ENCODE measurements at regions not wholly inside any gene's neighbourhood (a gene's known extent, or its start where the extent isn't known, plus 50 kb on each side); places are given as distances from the start of the nearest gene placed in this dataset.

DNA sequence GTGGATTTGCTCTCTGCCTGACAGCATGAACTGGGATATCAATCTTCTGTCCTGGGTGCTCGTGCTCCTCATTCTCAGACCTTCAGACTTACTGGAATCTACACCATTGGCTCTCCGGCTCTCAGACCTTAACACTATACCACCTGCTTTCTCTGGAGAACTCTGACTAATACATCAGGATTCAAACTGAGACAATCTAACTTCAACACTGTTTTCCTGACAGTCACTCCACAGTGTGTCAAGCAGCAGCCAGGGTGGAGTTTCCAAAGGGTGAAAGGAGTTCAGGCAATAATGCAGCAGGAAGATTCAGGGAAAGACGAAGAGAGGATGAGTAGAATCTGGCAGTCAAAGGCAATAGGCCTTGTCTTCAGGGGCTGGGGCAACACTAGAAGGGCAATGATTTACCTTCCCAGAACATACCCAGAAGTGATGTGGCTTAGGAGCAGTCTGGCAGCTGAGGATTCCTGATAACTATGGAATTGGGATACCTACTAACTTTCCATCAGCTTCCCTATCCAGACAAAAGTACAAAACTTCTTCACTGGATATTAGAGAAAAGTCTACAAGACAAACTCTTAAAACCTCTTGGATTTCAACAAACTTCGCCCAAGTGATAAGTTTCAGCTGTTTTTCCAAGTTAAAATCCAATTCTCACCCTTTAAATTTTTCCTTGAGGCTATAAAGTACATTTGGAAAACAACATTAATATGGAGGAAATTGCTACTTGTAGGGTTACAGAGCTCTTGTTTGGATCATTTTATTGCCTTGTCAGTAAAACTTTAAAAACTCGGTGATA is 58.4 kb upstream of the SLIT2 start:
- TF ChIP-seq, protein P1, sequence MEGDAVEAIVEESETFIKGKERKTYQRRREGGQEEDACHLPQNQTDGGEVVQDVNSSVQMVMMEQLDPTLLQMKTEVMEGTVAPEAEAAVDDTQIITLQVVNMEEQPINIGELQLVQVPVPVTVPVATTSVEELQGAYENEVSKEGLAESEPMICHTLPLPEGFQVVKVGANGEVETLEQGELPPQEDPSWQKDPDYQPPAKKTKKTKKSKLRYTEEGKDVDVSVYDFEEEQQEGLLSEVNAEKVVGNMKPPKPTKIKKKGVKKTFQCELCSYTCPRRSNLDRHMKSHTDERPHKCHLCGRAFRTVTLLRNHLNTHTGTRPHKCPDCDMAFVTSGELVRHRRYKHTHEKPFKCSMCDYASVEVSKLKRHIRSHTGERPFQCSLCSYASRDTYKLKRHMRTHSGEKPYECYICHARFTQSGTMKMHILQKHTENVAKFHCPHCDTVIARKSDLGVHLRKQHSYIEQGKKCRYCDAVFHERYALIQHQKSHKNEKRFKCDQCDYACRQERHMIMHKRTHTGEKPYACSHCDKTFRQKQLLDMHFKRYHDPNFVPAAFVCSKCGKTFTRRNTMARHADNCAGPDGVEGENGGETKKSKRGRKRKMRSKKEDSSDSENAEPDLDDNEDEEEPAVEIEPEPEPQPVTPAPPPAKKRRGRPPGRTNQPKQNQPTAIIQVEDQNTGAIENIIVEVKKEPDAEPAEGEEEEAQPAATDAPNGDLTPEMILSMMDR (IDR thresholded peaks at IDR 0.05), result no peak
- TF ChIP-seq POLR2A (IDR thresholded peaks at IDR 0.05), result no peak

Measured in heart left ventricle (tissue), 13 donors.